ENCODE measurements at regions not wholly inside any gene's neighbourhood (a gene's known extent, or its start where the extent isn't known, plus 50 kb on each side); places are given as distances from the start of the nearest gene placed in this dataset.

GRCh38 chr1:38328278-38329035, 281.9 kb upstream of the POU3F1 start:
- TF ChIP-seq, protein P1, sequence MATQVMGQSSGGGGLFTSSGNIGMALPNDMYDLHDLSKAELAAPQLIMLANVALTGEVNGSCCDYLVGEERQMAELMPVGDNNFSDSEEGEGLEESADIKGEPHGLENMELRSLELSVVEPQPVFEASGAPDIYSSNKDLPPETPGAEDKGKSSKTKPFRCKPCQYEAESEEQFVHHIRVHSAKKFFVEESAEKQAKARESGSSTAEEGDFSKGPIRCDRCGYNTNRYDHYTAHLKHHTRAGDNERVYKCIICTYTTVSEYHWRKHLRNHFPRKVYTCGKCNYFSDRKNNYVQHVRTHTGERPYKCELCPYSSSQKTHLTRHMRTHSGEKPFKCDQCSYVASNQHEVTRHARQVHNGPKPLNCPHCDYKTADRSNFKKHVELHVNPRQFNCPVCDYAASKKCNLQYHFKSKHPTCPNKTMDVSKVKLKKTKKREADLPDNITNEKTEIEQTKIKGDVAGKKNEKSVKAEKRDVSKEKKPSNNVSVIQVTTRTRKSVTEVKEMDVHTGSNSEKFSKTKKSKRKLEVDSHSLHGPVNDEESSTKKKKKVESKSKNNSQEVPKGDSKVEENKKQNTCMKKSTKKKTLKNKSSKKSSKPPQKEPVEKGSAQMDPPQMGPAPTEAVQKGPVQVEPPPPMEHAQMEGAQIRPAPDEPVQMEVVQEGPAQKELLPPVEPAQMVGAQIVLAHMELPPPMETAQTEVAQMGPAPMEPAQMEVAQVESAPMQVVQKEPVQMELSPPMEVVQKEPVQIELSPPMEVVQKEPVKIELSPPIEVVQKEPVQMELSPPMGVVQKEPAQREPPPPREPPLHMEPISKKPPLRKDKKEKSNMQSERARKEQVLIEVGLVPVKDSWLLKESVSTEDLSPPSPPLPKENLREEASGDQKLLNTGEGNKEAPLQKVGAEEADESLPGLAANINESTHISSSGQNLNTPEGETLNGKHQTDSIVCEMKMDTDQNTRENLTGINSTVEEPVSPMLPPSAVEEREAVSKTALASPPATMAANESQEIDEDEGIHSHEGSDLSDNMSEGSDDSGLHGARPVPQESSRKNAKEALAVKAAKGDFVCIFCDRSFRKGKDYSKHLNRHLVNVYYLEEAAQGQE (IDR thresholded peaks at IDR 0.05; ENCODE audit: insufficient read depth in 1 of 2, low read depth in 2 of 2, low read length in 2 of 2), result no peak
- TF ChIP-seq TAF1 (IDR thresholded peaks at IDR 0.05; ENCODE audit: borderline replicate concordance, insufficient read depth, low read length) (no peak), POLR2AphosphoS5 (IDR thresholded peaks at IDR 0.05; ENCODE audit: low read depth, low read length) (no peak), FOXP2 (optimal IDR thresholded peaks at IDR 0.05; ENCODE audit: borderline replicate concordance, extremely low read depth, extremely low read length, insufficient read depth) (no peak), SIN3A (IDR thresholded peaks at IDR 0.05; ENCODE audit: borderline replicate concordance, insufficient read depth, low read length) (no peak)

DNA sequence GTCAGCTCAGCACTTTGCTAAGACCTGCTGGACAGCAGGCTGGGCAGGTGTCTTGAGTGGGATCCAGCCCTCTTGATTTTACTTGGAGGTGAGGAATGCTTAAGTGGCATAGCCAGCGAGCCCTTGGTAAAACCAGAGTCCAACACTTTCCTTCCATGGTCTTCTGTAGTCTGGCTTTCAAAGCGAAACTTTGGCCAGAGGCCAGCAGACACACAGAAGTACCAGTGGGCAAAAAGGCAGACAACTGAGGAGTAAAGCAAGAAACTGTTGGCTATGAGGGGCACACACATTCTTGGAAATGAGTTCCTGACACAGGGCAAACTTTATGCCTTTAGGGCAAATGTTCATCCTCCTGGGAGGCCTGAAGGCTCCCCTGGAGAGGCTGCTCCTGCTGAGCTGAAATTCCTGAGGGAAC, 281.0 kb upstream of the POU3F1 start:
- no peak for TF ChIP-seq TAF1 (IDR thresholded peaks at IDR 0.05; ENCODE audit: borderline replicate concordance, insufficient read depth, low read length)
- TF ChIP-seq SIN3A (IDR thresholded peaks at IDR 0.05; ENCODE audit: borderline replicate concordance, insufficient read depth, low read length), result no peak
- no peak for TF ChIP-seq POLR2AphosphoS5 (IDR thresholded peaks at IDR 0.05; ENCODE audit: low read depth, low read length)

DNA sequence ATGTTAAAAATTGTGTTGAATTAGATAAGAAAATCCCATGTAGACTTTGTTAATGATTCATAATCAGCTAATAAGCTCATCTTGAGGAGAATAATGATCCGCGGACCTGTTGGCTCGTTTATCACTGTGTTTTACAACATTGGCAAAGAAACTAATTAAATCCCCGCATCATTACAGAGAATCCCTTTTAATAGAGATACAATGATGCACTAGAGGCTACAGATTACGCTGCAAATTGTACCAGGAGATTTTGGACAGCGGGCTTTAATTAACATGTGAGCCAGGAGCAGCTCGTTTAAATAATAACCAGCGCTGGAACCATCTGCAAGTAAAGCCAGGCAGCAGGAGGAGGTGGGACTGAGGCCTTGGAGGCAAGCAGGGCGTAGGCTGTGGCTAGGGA, 280.3 kb upstream of the POU3F1 start:
- TF ChIP-seq, protein P1 (IDR thresholded peaks at IDR 0.05; ENCODE audit: insufficient read depth in 1 of 2, low read depth in 2 of 2, low read length in 2 of 2), result no peak
- TF ChIP-seq TAF1 (IDR thresholded peaks at IDR 0.05; ENCODE audit: borderline replicate concordance, insufficient read depth, low read length), result no peak
- TF ChIP-seq SIN3A (IDR thresholded peaks at IDR 0.05; ENCODE audit: borderline replicate concordance, insufficient read depth, low read length), result no peak
- no peak for TF ChIP-seq POLR2AphosphoS5 (IDR thresholded peaks at IDR 0.05; ENCODE audit: low read depth, low read length)
- no peak for TF ChIP-seq FOXP2 (optimal IDR thresholded peaks at IDR 0.05; ENCODE audit: borderline replicate concordance, extremely low read depth, extremely low read length, insufficient read depth)

GRCh38 chr1:38326135-38326534, 279.5 kb upstream of the POU3F1 start:
- no peak for TF ChIP-seq TAF1 (IDR thresholded peaks at IDR 0.05; ENCODE audit: borderline replicate concordance, insufficient read depth, low read length)
- TF ChIP-seq FOXP2 (optimal IDR thresholded peaks at IDR 0.05; ENCODE audit: borderline replicate concordance, extremely low read depth, extremely low read length, insufficient read depth), result no peak
- no peak for TF ChIP-seq POLR2AphosphoS5 (IDR thresholded peaks at IDR 0.05; ENCODE audit: low read depth, low read length)
- TF ChIP-seq SIN3A (IDR thresholded peaks at IDR 0.05; ENCODE audit: borderline replicate concordance, insufficient read depth, low read length), result no peak
- TF ChIP-seq, protein P1 (IDR thresholded peaks at IDR 0.05; ENCODE audit: insufficient read depth in 1 of 2, low read depth in 2 of 2, low read length in 2 of 2), result no peak

GRCh38 chr1:38312753-38313152, 266.2 kb upstream of the POU3F1 start:
- TF ChIP-seq POLR2AphosphoS5 (IDR thresholded peaks at IDR 0.05; ENCODE audit: low read depth, low read length), result no peak
- no peak for TF ChIP-seq SIN3A (IDR thresholded peaks at IDR 0.05; ENCODE audit: borderline replicate concordance, insufficient read depth, low read length)
- TF ChIP-seq, protein P1 (IDR thresholded peaks at IDR 0.05; ENCODE audit: insufficient read depth in 1 of 2, low read depth in 2 of 2, low read length in 2 of 2), result no peak
- no peak for TF ChIP-seq FOXP2 (optimal IDR thresholded peaks at IDR 0.05; ENCODE audit: borderline replicate concordance, extremely low read depth, extremely low read length, insufficient read depth)
- no peak for TF ChIP-seq TAF1 (IDR thresholded peaks at IDR 0.05; ENCODE audit: borderline replicate concordance, insufficient read depth, low read length)

Measured in PFSK-1 (cell line).